GM21717 (cell line): ENCODE measurements at regions not wholly inside any gene's neighbourhood (a gene's known extent, or its start where the extent isn't known, plus 50 kb on each side); places are given as distances from the start of the nearest gene placed in this dataset.
"Not testable (repeated sequence)": the region's sequence is repeated elsewhere in the genome, so short reads cannot be mapped to it uniquely, and the experiment has no call there.

ENCODE experiments used
- ATAC-seq: cut with Tn5 transposase; IDR thresholded peaks from one replicate; pipeline ENCODE4 v1.9.1; 2021; ENCODE audit warnings: mild to moderate bottlenecking, moderate library complexity; ENCODE audit not compliant: unreplicated experiment

DNA sequence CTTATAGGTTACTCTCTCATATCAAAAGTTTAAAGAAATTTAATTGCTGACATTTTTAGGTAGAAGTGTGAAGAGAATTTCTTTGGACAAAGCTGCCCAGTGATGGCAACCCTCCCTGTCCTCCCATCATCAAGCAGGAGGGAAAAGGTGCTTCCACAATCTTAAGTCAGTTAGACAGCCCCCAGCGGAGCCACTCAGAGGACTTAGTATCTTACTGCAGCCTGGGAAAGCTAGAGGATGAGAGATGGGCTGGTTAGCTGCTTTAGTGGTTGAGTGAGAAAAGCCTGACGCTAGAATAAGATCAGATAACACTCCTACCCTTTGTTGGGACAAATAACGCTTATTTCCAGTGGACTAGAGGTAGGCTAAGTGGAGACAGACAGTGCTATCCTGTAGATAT is 227.1 kb downstream of the RFPL4B start:
- no peak for ATAC-seq

DNA sequence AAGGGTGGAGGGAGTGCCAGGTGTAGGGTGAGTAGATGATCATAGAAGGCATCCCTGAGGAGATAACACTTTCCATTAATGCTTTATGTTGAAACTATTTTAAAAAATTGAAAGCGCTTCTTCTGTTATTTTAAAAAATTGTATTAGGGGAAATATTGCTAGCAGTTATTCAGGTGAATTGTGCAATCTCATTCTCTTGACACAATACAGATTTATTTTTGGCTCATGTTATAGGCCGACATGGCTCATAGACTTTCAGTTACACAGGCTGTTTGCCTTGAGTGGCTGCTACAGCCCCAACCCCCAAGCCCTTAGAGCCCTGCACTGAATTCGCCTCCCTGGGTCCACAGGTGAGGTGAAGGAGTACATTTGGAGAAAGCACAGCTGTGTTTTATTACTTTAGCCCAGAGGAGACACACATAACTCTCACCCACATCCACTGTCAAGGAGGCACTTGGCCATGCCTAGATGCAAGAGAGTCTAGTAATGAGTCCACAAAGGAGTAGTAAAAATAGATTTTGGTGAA is 228.2 kb downstream of the RFPL4B start:
- ATAC-seq: no peak

- ATAC-seq: no peak
Observed at GRCh38 chr6:112576423-112576822, 229.3 kb downstream of the RFPL4B start.

GRCh38 chr6:112579601-112580000 is 232.5 kb downstream of the RFPL4B start:
- ATAC-seq: no peak

DNA sequence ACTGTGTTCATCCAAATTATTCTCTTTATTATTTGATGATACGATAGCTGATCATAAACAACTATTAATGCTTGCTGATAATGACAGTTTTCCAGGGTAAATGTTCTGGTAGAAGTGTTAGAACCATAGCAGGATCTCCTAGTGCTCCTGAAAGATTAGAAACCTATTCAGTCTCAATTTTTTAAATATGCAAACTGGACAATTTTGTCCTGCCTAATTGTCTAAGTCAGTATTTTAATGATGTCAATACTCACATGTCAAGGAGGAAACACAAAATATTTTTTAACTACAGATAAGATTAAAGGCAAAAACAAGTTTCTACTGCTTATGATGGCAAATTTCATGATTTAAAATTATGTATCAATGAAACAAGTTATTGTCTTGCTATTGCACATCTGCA is 233.9 kb downstream of the RFPL4B start:
- no peak for ATAC-seq

GRCh38 chr6:112590326-112590725 is 243.2 kb downstream of the RFPL4B start:
- no peak for ATAC-seq

DNA sequence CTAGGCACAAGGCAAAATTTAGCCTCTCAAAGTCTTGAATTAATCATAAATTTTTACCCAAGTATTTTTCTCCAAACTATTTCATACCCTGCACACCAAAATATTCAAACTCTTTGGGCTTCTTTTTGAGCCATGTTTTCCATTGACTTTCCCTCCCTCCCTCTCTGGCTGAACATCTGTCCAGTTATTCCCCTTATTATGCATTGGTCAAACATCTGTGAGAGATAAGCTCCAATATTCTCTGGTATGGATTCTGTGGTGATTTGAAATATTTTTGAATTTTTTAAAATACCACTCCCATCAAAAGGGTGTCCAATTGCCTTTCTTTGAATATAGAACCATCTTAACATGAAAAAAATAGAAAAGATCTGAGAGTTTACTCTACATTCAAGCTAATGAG is 244.2 kb downstream of the RFPL4B start:
- no peak for ATAC-seq

GRCh38 chr6:112592159-112592558 is 245.0 kb downstream of the RFPL4B start:
- no peak for ATAC-seq

- ATAC-seq: no peak
Observed at GRCh38 chr6:112594886-112595594, 247.9 kb downstream of the RFPL4B start.

GRCh38 chr6:112595841-112596240 is 248.7 kb downstream of the RFPL4B start:
- no peak for ATAC-seq

DNA sequence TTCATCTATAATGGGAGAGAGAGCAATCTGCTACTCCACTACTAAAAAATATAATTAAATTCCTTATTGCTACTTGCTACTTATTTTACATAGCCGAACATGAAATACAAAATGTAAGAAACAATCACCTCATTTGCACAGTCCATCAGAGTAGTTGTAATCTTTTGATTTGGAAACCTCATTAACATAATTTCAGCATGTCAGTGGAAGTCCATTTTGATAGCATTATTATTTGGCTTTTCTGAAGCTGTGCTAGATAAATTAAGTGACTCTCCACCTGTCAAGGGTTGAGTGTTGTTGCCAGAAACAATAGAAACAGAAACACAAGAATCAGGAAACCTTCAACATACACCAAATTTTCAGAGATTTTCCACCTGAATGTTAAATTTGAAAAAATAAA is 250.0 kb downstream of the RFPL4B start:
- no peak for ATAC-seq

DNA sequence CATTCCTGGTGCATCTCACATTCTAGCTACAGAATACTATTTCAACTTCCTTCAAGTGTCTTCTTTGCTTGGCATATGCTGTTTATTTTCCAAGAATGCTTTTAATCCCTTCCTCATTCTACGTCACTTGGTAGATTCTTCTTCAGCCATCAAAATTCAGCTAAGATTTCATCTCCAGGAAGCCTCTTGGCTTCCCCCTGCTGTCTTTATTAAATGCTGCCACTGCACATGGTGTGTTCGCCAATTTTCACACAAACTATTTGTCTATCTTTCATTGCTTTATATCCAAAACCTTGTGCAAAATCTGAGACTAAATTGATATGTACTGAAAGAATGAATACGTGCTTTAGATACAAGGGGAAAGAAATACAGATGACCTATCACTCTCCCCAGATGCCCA is 253.0 kb downstream of the RFPL4B start:
- no peak for ATAC-seq

DNA sequence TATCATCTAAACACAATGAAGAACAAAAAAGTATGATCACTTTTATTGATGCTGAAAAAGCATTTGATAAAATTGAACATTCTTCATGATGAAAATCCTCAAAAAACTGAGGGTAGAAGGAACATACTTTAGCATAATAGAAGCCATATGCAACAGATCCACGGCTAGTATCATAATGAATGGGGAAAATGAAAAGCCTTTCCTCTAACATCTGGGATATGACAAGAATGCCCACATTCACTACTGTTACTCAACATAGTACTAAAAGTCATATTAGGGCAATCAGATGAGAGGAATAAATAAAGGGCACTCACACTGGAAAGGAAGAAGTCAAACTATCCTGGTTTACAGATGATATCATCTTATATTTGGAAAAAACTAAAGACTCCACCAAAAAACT is 256.6 kb downstream of the RFPL4B start:
- ATAC-seq: no peak

DNA sequence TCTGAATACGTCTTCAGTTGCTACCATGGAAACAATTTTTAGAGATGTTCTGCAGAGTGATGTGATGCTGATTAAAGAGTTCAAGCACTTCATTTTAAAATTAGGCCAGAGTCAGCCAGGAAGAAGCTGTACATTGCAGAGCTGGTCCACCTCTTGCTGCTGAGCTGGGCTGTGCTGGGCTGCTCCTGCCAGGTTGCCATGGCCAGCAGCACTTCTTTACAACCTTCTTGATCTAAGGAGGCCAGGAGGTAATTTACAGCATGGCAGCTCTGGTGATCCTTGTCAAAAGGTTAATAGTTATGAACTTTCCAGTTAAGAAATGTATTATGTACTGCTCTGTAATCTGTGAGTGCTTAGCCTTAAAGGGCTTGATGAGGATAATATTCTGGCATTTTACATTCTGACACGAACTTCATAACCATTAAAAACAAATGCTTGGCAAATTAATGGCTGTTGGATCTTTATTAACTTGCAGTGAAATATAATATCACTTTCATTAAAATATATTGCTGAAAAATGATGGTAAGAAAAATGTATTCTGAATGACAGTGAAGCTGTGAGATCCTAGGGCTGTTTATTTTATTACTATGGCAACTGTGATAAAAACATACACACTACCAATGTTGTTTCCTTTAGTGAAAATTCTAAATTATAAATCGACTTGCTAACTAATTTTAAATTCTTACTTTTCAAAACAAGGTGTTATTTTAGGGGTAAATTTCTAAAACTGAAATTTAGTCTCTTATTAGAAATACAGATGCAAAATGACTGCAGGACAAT is 259.7 kb downstream of the RFPL4B start:
- ATAC-seq: no peak

DNA sequence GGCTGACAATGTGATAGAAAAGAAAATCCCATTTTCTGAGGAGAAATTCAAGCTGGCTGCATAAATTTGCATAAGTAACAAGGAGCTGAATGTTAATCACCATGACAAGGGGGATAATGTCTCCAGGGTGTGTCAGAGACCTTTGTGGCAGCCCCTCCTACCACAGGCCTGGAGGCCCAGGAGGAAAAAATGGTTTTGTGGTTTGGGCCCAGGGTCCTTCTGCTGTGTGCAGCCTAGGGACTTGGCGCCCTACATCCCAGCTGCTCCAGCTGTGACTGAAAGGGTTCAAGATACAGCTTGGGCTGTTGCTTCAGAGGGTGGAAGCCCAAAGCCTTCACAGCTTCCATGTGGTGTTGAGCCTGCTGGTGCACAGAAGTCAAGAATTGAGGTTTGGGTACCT is 261.8 kb downstream of the RFPL4B start:
- ATAC-seq: not testable (repeated sequence)

- ATAC-seq: no peak
Observed at GRCh38 chr6:112613410-112613809, 266.3 kb downstream of the RFPL4B start.

DNA sequence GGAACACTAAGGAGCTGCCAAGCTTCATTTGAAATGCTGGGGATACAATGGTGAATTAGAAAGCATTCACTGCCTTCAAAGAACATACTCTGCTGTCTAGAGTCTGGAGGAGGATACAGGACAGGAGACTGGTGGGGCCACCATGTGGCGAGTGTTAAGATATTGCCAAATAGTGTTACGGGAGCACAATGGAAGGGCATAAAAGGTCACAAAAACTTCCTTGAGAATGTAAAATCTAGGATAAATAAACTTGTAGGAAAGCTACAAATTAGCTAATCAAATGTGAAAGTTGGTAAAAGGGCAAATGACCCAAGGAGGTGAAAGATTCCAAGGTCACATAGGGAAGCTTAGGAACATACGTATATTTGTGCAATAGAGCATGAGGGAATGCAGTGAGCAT is 271.7 kb downstream of the RFPL4B start:
- ATAC-seq: no peak

- peak; percentile 71 for ATAC-seq
Observed at GRCh38 chr6:112620812-112621569, 273.9 kb downstream of the RFPL4B start.

GRCh38 chr6:112622036-112622435 is 274.9 kb downstream of the RFPL4B start:
- no peak for ATAC-seq

DNA sequence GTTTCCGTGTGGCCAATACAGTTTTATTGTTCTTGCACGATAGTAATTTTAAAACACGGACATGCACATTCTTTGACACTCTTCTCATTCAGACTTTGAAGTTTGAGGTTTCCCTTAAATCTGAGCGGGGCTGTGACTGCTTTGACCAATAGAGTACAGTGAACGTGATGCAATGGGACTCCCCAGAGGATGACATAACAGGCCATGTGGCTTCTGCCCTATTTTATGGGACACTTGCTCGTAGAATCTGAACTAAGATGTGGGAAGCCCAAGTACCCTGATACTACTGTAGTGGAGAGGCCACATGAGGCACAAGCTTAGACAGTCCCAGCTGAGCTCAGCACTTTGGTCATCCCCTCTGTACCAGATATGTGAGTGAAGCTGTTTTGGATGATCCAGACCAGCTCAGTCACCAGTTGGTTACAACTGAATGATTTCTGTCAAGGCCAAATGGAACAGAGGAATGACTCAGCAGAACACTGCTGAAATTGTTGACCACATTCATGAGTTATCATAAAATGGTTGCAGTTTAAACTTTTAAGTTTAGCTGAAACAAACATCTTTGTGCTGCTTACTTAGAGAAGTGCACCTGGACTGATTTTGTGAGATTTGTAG is 279.4 kb downstream of the RFPL4B start:
- peak; percentile 90 for ATAC-seq

DNA sequence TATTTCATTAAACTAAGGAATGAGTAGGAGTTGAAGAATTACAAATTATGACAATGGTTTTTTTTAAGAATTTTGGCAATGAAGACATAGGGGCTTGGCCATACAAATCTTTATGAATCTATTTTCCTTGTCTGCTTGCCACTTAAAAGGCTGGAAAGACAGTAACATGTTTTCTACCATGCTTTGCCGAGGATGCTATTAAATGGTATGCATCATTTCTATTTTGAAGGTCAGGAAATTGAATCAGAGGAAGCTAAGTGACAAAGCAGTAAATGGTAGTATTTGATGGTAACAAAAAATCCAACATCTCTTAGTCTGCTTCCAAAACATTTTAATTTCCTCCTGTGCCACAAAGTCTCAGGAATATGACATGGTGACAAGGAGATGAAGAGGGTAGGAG is 287.2 kb downstream of the RFPL4B start:
- ATAC-seq: no peak
